Motor neuron (in vitro differentiated cells): ENCODE measurements at regions not wholly inside any gene's neighbourhood (a gene's known extent, or its start where the extent isn't known, plus 50 kb on each side); places are given as distances from the start of the nearest gene placed in this dataset.
A peak's percentile ranks its signal among the peaks of the same experiment; 100 is the strongest.
"Not testable (repeated sequence)": the region's sequence is repeated elsewhere in the genome, so short reads cannot be mapped to it uniquely, and the experiment has no call there.

Experiments used
- ATAC-seq, 8 experiments: fragments of 200-7000 bp; cut with Tn5 transposase; replicated peaks in 6 of 8; 2 replicates each; pipeline ENCODE4 v1.8.0; 2021; ENCODE audit warnings: mild to moderate bottlenecking in 8 of 8, moderate library complexity in 8 of 8
- H3K27ac ChIP-seq, 2 donors: fragments of 250-450 bp; sonication (Bioruptor Pico); 2 replicates each; pipeline ENCODE4 v1.9.0; 2021; ENCODE audit warnings: antibody characterized with exemption in 2 of 2, mild to moderate bottlenecking in 2 of 2, moderate library complexity in 1 of 2
- H3K4me1 ChIP-seq, 2 donors: fragments of 250-450 bp; sonication (Bioruptor Pico); replicated peaks in 1 of 2; 2 replicates each; pipeline ENCODE4 v1.6.1; 2021; ENCODE audit warnings: antibody characterized with exemption in 2 of 2, mild to moderate bottlenecking in 2 of 2, moderate library complexity in 1 of 2
- H3K4me3 ChIP-seq, 5 donors: fragments of 250-450 bp; sonication (Bioruptor Pico); 2 replicates each; pipeline ENCODE4 v1.9.0; 2021; ENCODE audit warnings: antibody characterized with exemption in 5 of 5, mild to moderate bottlenecking in 5 of 5, moderate library complexity in 4 of 5
- WGBS, 10 experiments: fragments of 450-650 bp; shearing (Covaris generic); methylation state at CpG; one replicate each; pipeline ENCODE4 v1.0.0; 2022; 5-methylcytosine and 5-hydroxymethylcytosine counted together
- in situ Hi-C, 9 experiments: fragments of 400-800 bp; cut with MboI; loops; one replicate each; pipeline ENCODE4 v1.15.0; 2021; ENCODE audit warnings: low sequenced_read_pairs in 9 of 9, low pct_unique_long_range_greater_than_20kb in 2 of 9; ENCODE audit not compliant: unreplicated experiment in 9 of 9

DNA sequence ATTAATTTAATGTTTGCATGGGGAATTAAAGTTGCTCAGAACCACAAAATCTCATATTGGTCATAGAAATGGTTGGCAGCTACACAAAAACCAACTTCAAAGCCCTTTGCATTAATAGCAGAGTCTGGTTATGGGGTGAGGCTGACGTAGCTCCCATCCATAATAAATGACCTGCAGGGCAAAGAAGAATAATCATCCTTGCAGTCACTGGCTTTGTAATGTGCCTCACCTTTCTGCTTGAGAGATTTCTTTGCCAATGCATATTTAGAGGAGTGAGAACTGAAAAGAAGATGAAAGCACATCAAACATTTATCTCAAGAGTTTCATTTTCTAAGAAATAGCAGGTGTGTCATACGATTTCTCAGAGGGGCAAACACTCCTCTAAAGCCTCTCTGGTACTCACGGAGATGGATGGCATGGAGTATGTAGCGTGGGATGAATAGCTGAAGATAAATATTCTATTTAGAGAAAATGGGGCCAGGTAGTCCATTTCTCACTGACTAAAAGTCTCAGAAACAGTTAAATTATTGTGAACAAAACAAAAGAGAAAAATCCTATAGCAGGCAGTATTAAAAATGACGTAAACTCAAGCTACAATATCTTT, 1491.9 kb downstream of the FAM181B start:
- ATAC-seq = peak in 6 of 8 experiments; percentile 47 to 80 (median 66)
- Histone ChIP-seq H3K4me3 (no peak overlapping the region), H3K27ac (no peak overlapping the region), H3K4me1 (peaks cover 0 to 14% of the 10 kb centered on the region in 2 donors)
- in situ Hi-C loops = no loop called here
- 0 to 71% (median 58%) methylated on average over 2 to 5 of the region's 5 CpGs; no CpG with 5 or more reads in 1 of the 10 experiments for WGBS, 10 experiments

DNA sequence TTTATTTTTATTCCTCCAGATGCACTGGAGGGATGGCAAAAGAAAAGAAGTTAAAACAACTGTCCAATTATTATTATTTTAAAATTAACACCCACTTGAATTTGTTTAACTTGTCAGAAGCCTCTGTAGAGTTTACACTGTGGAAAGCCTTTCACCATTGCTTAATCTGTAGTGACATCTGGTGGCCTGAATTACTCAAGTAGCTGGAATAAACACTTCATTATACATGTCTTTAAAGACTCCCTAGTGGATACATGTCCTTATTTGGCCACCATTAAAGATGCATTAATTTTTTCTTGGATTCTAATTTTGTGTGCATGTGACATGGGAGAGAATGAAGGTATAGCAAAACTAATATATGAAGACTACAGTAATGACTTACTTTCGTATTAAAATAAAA, 1496.5 kb downstream of the FAM181B start:
- H3K4me1 ChIP-seq = peaks cover 6 to 25% of the 10 kb centered on the region in 2 donors
- peak; percentile 86 to 97 (median 94) for ATAC-seq
- 9 to 94% (median 65%) methylated on average over 1 of the region's 1 CpG; no CpG with 5 or more reads in 2 of the 10 experiments for WGBS, 10 experiments
- no peak overlapping the region for H3K4me3 ChIP-seq
- no peak overlapping the region for H3K27ac ChIP-seq
- in situ Hi-C loops = no loop called here

DNA sequence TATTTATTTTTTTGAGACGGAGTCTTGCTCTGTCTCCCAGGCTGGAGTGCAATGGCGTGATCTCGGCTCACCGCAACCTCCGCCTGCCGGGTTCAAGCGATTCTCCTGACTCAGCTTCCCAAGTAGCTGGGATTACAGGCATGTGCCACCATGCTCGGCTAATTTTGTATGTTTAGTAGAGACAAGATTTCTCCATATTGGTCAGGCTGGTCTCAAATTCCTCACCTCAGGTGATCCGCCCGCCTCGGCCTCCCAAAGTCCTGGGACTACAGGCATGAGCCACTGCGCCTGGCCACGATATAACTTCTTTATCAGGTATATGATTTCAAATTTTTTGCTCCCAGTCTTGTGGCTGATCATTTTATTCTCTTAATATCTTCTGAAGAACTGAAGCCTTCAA, 1506.3 kb downstream of the FAM181B start:
- in situ Hi-C loops, H3K27ac ChIP-seq, ATAC-seq, H3K4me3 ChIP-seq, H3K4me1 ChIP-seq: not testable (repeated sequence)
- WGBS, 10 experiments = 50 to 100% (median 95%) methylated on average over 2 to 13 of the region's 13 CpGs; no CpG with 5 or more reads in 1 of the 10 experiments

DNA sequence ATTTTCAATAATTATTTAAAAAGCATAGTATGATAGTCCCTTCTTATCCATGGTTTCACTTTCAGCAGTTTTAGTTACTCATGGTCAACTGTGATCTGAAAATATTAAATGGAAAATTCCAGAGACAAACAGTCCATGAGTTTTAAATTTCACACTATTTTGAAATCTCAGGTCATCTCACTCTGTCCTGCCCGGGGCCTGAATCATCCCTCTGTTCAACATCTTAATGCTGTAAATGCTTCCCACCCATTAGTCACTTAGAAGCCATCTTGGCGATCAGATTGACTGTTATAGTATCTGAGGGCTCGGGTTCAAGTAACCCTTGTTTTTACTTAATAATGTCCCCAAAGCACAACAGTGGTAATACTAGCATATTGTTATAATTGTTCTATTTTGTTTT, 1509.3 kb downstream of the FAM181B start:
- peak in 1 of 8 experiments; percentile 52 for ATAC-seq
- in situ Hi-C loops = no loop called here
- peaks cover 0 to 8% of the 10 kb centered on the region in 2 donors for H3K4me1 ChIP-seq
- no peak overlapping the region for H3K27ac ChIP-seq
- H3K4me3 ChIP-seq = no peak overlapping the region
- 4 to 100% (median 78%) methylated on average over 1 to 3 of the region's 3 CpGs; no CpG with 5 or more reads in 1 of the 10 experiments for WGBS, 10 experiments

DNA sequence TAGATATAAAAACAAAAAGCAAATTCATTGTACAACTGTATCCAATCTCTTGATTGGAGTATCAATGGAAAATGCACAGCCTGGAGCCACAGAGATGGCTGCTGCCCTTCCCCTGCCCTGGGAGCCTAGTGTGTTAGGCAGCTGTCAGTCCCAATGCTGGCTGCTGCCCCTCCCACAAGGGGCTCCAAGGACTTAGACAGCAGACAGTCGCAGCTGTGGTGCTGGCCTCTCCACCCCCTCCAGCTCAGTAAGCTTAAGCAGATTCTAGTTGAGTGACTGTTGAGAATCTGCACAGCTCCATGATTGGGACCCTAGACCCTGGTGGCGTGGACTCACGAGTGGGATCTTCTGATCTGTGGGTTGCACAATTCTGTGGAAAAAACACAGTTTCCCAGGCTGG, 1511.2 kb downstream of the FAM181B start:
- H3K4me1 ChIP-seq = peaks cover 0 to 9% of the 10 kb centered on the region in 2 donors
- H3K27ac ChIP-seq = no peak overlapping the region
- WGBS, 10 experiments = 36 to 93% methylated on average over 3 of the region's 3 CpGs; no CpG with 5 or more reads in 8 of the 10 experiments
- ATAC-seq = no peak
- in situ Hi-C loops = no loop called here
- H3K4me3 ChIP-seq = no peak overlapping the region

DNA sequence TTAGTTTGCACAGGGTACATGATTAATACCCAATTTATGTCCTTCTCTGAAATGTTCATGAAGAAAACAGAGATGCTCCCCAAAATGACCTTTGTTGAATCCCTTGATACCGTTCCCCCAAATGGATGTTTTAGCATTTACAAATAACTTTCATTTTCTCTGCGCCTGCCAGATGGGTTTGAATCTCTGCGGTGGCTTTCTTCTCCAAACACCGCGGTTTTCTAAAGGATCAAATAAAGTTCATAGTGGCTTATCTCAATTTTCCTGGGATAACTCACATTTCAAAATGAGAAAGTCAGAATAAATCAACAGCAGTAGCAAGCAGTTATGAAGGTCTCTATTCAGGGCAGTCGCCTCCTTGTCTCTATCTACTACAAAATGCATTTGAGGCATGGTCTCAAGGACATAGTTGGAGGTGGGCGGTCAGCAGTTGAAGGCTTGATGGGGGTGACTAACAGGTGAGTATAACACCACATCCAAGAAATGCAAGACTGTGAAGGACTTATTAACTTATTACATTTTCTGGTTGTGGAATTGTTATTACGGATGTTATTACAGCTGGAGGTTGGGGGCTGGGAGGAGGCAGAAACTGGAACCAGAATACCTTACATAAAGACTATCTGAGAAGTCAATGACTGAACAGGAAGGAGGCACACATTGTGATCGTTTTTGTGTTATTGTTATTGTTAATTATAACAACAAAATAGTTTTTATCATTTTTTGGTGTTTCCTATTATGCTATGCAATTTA, 1513.3 kb downstream of the FAM181B start:
- 16 to 91% (median 71%) methylated on average over 2 to 9 of the region's 9 CpGs for WGBS, 10 experiments
- no peak overlapping the region for H3K4me3 ChIP-seq
- in situ Hi-C loops = no loop called here
- peaks cover 0 to 16% of the 10 kb centered on the region in 2 donors for H3K4me1 ChIP-seq
- H3K27ac ChIP-seq = no peak overlapping the region
- ATAC-seq = peak in 1 of 8 experiments; percentile 47

DNA sequence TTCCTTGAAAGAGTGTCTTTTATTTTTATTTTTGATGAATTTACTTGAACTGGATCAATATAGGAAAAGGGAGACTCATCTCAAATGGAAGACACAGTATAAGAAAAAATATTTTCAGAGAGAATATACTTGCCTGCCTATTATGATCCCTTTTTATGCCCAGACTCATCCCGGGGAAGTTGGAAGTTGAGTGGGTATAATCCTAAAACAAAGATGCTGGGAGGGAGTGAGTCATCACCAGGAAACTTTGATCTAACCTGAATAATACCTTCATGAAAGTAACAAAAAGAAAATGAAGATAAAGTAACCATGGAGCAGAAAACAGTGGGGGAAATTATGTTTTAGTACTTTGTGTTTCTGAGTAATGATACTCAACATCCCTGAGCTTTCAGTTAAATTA, 1514.0 kb downstream of the FAM181B start:
- no peak overlapping the region for H3K4me3 ChIP-seq
- H3K4me1 ChIP-seq = peaks cover 0 to 16% of the 10 kb centered on the region in 2 donors
- in situ Hi-C loops = no loop called here
- no peak for ATAC-seq
- H3K27ac ChIP-seq = no peak overlapping the region
- WGBS, 10 experiments = 0 to 100% (median 73%) methylated on average over 1 of the region's 1 CpG

DNA sequence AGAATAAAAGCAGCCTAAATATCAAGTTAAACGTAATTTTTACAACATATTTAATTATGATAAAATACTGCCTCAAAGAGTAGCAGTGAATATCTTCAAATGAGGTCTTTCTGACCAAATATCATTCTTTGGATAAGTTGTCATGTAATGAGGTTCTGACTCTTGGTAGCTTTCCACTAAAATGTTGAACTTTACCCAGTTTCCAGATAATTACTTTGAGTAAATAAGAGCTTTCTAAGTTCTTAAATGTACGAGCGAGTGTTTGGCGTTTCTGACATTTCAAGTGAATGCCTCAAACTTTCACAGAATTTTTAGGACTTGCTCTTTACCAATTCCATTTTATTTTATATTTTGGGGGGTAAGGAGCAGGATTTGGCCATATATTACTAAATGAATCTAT, 1515.2 kb downstream of the FAM181B start:
- in situ Hi-C loops = no loop called here

DNA sequence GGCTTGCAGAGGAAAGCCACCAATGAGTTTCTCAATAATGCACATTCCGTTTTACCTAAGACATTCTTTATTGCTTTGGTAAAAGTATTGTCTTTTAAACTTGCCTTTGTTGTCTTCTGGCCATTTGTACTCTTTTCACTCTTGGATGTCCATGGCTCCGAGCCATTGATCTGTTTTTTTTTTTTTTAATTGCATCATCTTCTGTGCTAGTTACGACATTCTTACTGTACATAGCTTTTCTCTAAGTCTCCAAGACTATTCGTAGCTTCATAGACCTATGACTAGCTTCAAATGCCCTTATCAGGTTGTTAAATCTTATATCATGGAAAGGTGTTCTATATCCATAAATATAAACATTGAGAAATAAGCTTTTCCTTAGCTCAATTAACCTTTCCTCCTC, 1522.6 kb downstream of the FAM181B start:
- WGBS, 10 experiments = 4 to 86% (median 54%) methylated on average over 3 to 4 of the region's 4 CpGs; no CpG with 5 or more reads in 2 of the 10 experiments
- no peak for ATAC-seq
- in situ Hi-C loops = no loop called here

More for the DNA sequence above, 1515.2 kb downstream of the FAM181B start:
- no peak for ATAC-seq
- H3K4me3 ChIP-seq = no peak overlapping the region
- H3K27ac ChIP-seq = no peak overlapping the region
- H3K4me1 ChIP-seq = peaks cover 0 to 16% of the 10 kb centered on the region in 2 donors
- WGBS, 10 experiments = 18 to 100% (median 88%) methylated on average over 1 to 4 of the region's 4 CpGs; no CpG with 5 or more reads in 1 of the 10 experiments

DNA sequence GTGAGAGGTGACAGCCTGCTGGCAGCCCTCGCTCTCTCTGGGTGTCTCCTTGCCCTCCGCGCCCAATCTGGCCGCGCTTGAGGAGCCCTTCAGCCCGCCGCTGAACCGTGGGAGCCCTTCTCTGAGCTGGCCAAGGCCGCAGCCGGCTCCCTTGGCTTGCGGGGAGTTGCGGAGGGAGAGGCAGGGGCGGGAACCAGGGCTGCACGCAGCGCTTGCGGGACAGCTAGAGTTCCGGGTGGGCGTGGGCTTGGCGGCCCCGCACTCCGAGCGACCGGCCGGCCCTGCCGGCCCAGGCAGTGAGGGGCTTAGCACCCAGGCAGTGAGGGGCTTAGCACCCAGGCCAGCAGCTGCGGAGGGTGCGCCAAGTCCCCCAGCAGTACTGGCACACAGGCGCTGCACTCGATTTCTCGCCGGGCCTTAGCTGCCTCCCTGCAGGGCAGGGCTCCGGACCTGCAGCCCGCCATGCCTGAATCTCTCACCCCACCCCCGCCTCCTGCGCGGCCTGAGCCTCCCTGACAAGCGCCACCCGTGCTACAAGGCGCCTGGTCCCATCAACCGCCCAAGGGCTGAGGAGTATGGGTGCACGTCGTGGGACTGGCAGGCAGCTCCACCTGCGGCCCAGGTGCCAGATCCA, 1526.1 kb downstream of the FAM181B start:
- WGBS, 10 experiments = 60 to 100% (median 78%) methylated on average over 1 to 5 of the region's 43 CpGs; no CpG with 5 or more reads in 6 of the 10 experiments
- H3K27ac ChIP-seq = no peak overlapping the region
- H3K4me3 ChIP-seq = no peak overlapping the region
- no peak for ATAC-seq
- in situ Hi-C loops = no loop called here
- H3K4me1 ChIP-seq = peaks cover 0 to 16% of the 10 kb centered on the region in 2 donors

More for the DNA sequence above, 1522.6 kb downstream of the FAM181B start:
- Histone ChIP-seq H3K4me3 (no peak overlapping the region), H3K4me1 (no peaks in the 10 kb centered on the region), H3K27ac (no peak overlapping the region)

DNA sequence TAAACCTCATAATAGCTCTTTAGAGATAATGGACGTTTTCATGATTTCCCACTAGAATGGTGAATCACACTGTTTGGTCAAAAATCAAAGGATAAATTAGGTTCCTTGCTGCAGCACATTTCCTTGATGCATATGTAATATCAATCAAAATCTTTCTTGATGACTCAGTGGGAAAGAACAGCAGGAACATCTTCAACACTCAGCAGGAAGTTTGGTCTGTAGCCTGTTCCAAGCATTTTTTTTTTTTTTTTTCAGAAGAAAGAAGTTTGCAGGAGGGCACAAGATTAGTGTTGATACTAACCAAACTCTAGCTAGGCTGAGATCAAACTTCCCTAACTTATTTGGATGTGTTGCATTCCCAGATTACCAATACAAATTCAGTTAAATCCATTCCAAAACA, 1529.8 kb downstream of the FAM181B start:
- Histone ChIP-seq H3K4me3 (no peak overlapping the region), H3K27ac (no peak overlapping the region), H3K4me1 (peaks cover 0 to 16% of the 10 kb centered on the region in 2 donors)
- in situ Hi-C loops = no loop called here
- no peak for ATAC-seq
- 0 to 89% (median 42%) methylated on average over 1 of the region's 1 CpG; no CpG with 5 or more reads in 2 of the 10 experiments for WGBS, 10 experiments

DNA sequence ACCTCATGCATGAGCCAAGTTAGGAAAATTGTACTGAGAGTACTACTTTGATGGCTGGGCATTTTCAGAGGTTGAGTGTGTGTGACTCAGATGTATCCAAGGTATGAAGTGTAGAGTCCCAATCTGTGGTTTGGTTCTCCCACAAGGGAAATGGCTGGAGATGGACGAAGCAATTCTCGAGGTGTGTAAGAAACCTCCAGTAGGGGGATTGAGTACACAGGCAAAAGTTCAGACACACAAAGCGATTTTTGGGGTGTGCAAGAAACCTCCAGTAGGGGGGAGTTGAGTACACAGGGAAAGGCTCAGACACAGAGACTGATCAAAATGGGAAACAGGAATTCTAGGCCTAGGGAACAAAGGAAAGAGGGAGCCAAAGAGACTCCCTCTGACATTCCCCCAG, 1536.3 kb downstream of the FAM181B start:
- Histone ChIP-seq H3K4me3 (no peak overlapping the region), H3K27ac (no peak overlapping the region), H3K4me1 (peaks cover 0 to 3% of the 10 kb centered on the region in 2 donors)
- 17 to 100% (median 83%) methylated on average over 1 to 3 of the region's 3 CpGs; no CpG with 5 or more reads in 2 of the 10 experiments for WGBS, 10 experiments
- in situ Hi-C loops = no loop called here
- no peak for ATAC-seq

DNA sequence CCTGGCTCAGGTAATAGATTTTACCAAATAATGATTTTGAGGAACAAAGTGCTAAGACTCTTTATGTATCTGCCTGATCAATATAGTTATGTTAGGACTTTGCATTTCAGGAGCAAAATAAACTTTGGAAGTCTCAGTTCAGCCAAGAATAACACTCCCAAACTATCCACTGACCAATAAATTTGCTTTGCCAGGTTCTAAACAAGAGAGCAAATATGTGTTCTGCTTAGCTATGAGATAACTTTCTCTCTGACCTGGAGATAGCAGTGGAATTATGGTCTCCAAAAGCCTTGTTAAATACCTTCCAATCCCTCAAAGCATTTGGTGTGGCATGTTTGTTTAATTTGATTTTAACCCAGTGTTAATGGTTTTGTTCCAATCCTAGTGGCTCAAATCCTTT, 1541.1 kb downstream of the FAM181B start:
- Histone ChIP-seq H3K4me3 (no peak overlapping the region), H3K27ac (no peak overlapping the region), H3K4me1 (peaks cover 0 to 10% of the 10 kb centered on the region in 2 donors)
- in situ Hi-C loops = no loop called here
- no peak for ATAC-seq
